ENCODE measurements at regions not wholly inside any gene's neighbourhood (a gene's known extent, or its start where the extent isn't known, plus 50 kb on each side); places are given as distances from the start of the nearest gene placed in this dataset.

- TF ChIP-seq CTCF (IDR thresholded peaks at IDR 0.05; ENCODE audit: insufficient read depth, low read length, missing control alignments) = no peak
- CTCF ChIA-PET = no interaction called here
- H3K4me3 ChIP-seq (ENCODE audit: low read depth, low read length) = no peak overlapping the region
- DNase-seq (ENCODE audit: low read depth, low spot score) = no peak
- POLR2A ChIA-PET = no interaction called here
These were observed 264.4 kb upstream of the FIGN start for GRCh38 chr2:164000176-164000575.

- H3K4me3 ChIP-seq (ENCODE audit: low read depth, low read length) = no peak overlapping the region
- POLR2A ChIA-PET = no interaction called here
- DNase-seq (ENCODE audit: low read depth, low spot score) = no peak
- CTCF ChIA-PET = no interaction called here
- TF ChIP-seq CTCF (IDR thresholded peaks at IDR 0.05; ENCODE audit: insufficient read depth, low read length, missing control alignments) = no peak
These were observed 261.7 kb upstream of the FIGN start for GRCh38 chr2:163997466-163997865.

- no peak for TF ChIP-seq CTCF (IDR thresholded peaks at IDR 0.05; ENCODE audit: insufficient read depth, low read length, missing control alignments)
- no peak for DNase-seq (ENCODE audit: low read depth, low spot score)
- H3K4me3 ChIP-seq (ENCODE audit: low read depth, low read length) = no peak overlapping the region
- ChIA-PET CTCF (no interaction called here), POLR2A (no interaction called here)
These were observed 254.7 kb upstream of the FIGN start for GRCh38 chr2:163990541-163990940.

- ChIA-PET CTCF (no interaction called here), POLR2A (no interaction called here)
- no peak overlapping the region for H3K4me3 ChIP-seq (ENCODE audit: low read depth, low read length)
- no peak for TF ChIP-seq CTCF (IDR thresholded peaks at IDR 0.05; ENCODE audit: insufficient read depth, low read length, missing control alignments)
- DNase-seq (ENCODE audit: low read depth, low spot score) = no peak
These were observed 254.3 kb upstream of the FIGN start for GRCh38 chr2:163990101-163990500.

- ChIA-PET CTCF (no interaction called here), POLR2A (no interaction called here)
- no peak for TF ChIP-seq CTCF (IDR thresholded peaks at IDR 0.05; ENCODE audit: insufficient read depth, low read length, missing control alignments)
- DNase-seq (ENCODE audit: low read depth, low spot score) = no peak
- H3K4me3 ChIP-seq (ENCODE audit: low read depth, low read length) = no peak overlapping the region
These were observed 251.6 kb upstream of the FIGN start for GRCh38 chr2:163987175-163987940.

- POLR2A ChIA-PET = no interaction called here
These were observed 249.2 kb upstream of the FIGN start for GRCh38 chr2:163984986-163985385.

More at GRCh38 chr2:163984986-163985385, 249.2 kb upstream of the FIGN start:
- H3K4me3 ChIP-seq (ENCODE audit: low read depth, low read length) = no peak overlapping the region
- TF ChIP-seq CTCF (IDR thresholded peaks at IDR 0.05; ENCODE audit: insufficient read depth, low read length, missing control alignments) = no peak
- CTCF ChIA-PET = no interaction called here
- no peak for DNase-seq (ENCODE audit: low read depth, low spot score)

All from AG04449 (cell line).